T1000 (cell line): ENCODE measurements at regions not wholly inside any gene's neighbourhood (a gene's known extent, or its start where the extent isn't known, plus 50 kb on each side); places are given as distances from the start of the nearest gene placed in this dataset.

Experiments used
- DNase-seq: peaks from one replicate; lab custom pipeline; 2025; ENCODE audit warnings: mixed read lengths; lab: John Stamatoyannopoulos, UW

- no peak for DNase-seq
Measured at GRCh38 chr9:108153416-108153815, 663.8 kb upstream of the KLF4 start.

GRCh38 chr9:108150736-108151586 lies 661.4 kb upstream of the KLF4 start:
- DNase-seq = no peak

- no peak for DNase-seq
Measured at GRCh38 chr9:108149326-108149725, 659.8 kb upstream of the KLF4 start.

GRCh38 chr9:108142504-108143201 lies 653.1 kb upstream of the KLF4 start:
- DNase-seq = no peak

GRCh38 chr9:108142142-108142503 lies 652.6 kb upstream of the KLF4 start:
- DNase-seq = no peak

- DNase-seq = no peak
Measured at GRCh38 chr9:108139900-108140299, 650.3 kb upstream of the KLF4 start.

GRCh38 chr9:108138516-108138915 lies 648.9 kb upstream of the KLF4 start:
- no peak for DNase-seq

GRCh38 chr9:108136656-108137055 lies 647.1 kb upstream of the KLF4 start:
- no peak for DNase-seq

- no peak for DNase-seq
Measured at GRCh38 chr9:108134486-108135128, 645.0 kb upstream of the KLF4 start.

GRCh38 chr9:108133680-108134079 lies 644.1 kb upstream of the KLF4 start:
- no peak for DNase-seq

GRCh38 chr9:108133101-108133500 lies 643.5 kb upstream of the KLF4 start:
- no peak for DNase-seq

- no peak for DNase-seq
Measured at GRCh38 chr9:108130905-108131304, 641.3 kb upstream of the KLF4 start.

GRCh38 chr9:108125625-108126024 lies 636.1 kb upstream of the KLF4 start:
- no peak for DNase-seq

GRCh38 chr9:108119530-108120113 lies 630.1 kb upstream of the KLF4 start:
- no peak for DNase-seq

GRCh38 chr9:108117795-108118194 lies 628.2 kb upstream of the KLF4 start:
- DNase-seq = no peak

- DNase-seq = no peak
Measured at GRCh38 chr9:108117306-108117705, 627.7 kb upstream of the KLF4 start.

- no peak for DNase-seq
Measured at GRCh38 chr9:108113596-108113995, 624.0 kb upstream of the KLF4 start.

GRCh38 chr9:108109927-108110690 lies 620.5 kb upstream of the KLF4 start:
- no peak for DNase-seq

- DNase-seq = no peak
Measured at GRCh38 chr9:108108852-108109448, 619.4 kb upstream of the KLF4 start.

- no peak for DNase-seq
Measured at GRCh38 chr9:108108280-108108851, 618.8 kb upstream of the KLF4 start.

GRCh38 chr9:108105885-108106284 lies 616.3 kb upstream of the KLF4 start:
- DNase-seq = no peak
